GM19455 (cell line): ENCODE measurements at regions not wholly inside any gene's neighbourhood (a gene's known extent, or its start where the extent isn't known, plus 50 kb on each side); places are given as distances from the start of the nearest gene placed in this dataset.

Experiments used
- ATAC-seq: cut with Tn5 transposase; IDR thresholded peaks from one replicate; pipeline ENCODE4 v1.9.1; 2021; ENCODE audit not compliant: unreplicated experiment

GRCh38 chr12:27179400-27180214, 64.5 kb upstream of the STK38L start:
- ATAC-seq = peak; percentile 91

- no peak for ATAC-seq
These were observed 63.1 kb upstream of the STK38L start for GRCh38 chr12:27180906-27181505.

GRCh38 chr12:27183342-27183741, 60.7 kb upstream of the STK38L start:
- ATAC-seq = no peak

GRCh38 chr12:27185234-27186021, 58.7 kb upstream of the STK38L start:
- ATAC-seq = peak; percentile 69

- no peak for ATAC-seq
These were observed 57.9 kb upstream of the STK38L start for GRCh38 chr12:27186022-27186839.

- ATAC-seq = no peak
These were observed 56.4 kb upstream of the STK38L start for GRCh38 chr12:27187697-27188096.

GRCh38 chr12:27190761-27191160, 53.3 kb upstream of the STK38L start:
- ATAC-seq = no peak

GRCh38 chr12:27191531-27191930, 52.6 kb upstream of the STK38L start:
- ATAC-seq = no peak

GRCh38 chr12:27192118-27192802, 51.8 kb upstream of the STK38L start:
- ATAC-seq = no peak

- no peak for ATAC-seq
These were observed 51.0 kb upstream of the STK38L start for GRCh38 chr12:27193106-27193505.

- ATAC-seq = no peak
These were observed 50.1 kb upstream of the STK38L start for GRCh38 chr12:27193854-27194544.
